ENCODE measurements at regions not wholly inside any gene's neighbourhood (a gene's known extent, or its start where the extent isn't known, plus 50 kb on each side); places are given as distances from the start of the nearest gene placed in this dataset.

DNA sequence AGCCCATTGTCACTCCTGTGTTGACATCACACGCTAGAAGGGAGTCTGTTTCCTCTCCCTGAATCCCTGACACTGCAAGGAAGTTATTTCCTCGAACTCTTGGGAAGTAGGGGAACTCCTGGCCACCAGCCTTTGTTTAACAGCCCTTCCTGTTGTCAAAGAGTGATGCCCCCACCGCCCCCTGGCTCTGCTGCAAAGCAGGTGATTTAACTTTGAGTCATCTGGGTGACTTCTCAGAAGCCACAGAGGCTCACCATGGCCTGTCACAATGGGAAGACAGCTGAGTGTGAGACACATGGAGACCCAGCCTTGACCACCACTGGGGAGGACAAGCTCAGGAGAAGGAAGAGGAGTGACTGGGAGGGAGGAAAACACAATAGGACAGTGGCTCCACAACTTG lies 182.8 kb downstream of the PSMG1 start:
- no peak for TF ChIP-seq EZH2 (IDR thresholded peaks at IDR 0.05; ENCODE audit: insufficient read depth, poor library complexity, severe bottlenecking)
- no peak for TF ChIP-seq EZH2phosphoT487 (IDR thresholded peaks at IDR 0.05; ENCODE audit: insufficient read depth, low read depth)

All from GM23248 (cell line).